GM23248 (cell line): ENCODE measurements at regions not wholly inside any gene's neighbourhood (a gene's known extent, or its start where the extent isn't known, plus 50 kb on each side); places are given as distances from the start of the nearest gene placed in this dataset.

Experiments
- EZH2 ChIP-seq: fragments of 200-600 bp; sonication (generic); IDR thresholded peaks from 2 replicates; pipeline ENCODE4 v1.6.1; 2018; ENCODE audit warnings: antibody characterized with exemption, mild to moderate bottlenecking; ENCODE audit not compliant: insufficient read depth, poor library complexity, severe bottlenecking
- EZH2phosphoT487 ChIP-seq: fragments of 200-600 bp; sonication (generic); IDR thresholded peaks from 2 replicates; pipeline ENCODE4 v1.6.1; 2018; ENCODE audit warnings: antibody characterized with exemption, moderate library complexity, mild to moderate bottlenecking, low read depth; ENCODE audit not compliant: insufficient read depth

GRCh38 chr14:100644784-100645183 is 57.6 kb upstream of the BEGAIN start:
- TF ChIP-seq EZH2phosphoT487 (no peak), EZH2 (no peak)
